Erythroblast (primary cell): ENCODE measurements at regions not wholly inside any gene's neighbourhood (a gene's known extent, or its start where the extent isn't known, plus 50 kb on each side); places are given as distances from the start of the nearest gene placed in this dataset.

Experiments used
- GATA1 ChIP-seq: IDR thresholded peaks from 2 replicates; pipeline ENCODE4 v1.6.1; 2011; ENCODE audit warnings: low read depth, mild to moderate bottlenecking, control low read depth, low read length, moderate library complexity
- POLR2A ChIP-seq: IDR thresholded peaks from 2 replicates; pipeline ENCODE4 v1.6.1; 2011; ENCODE audit warnings: mild to moderate bottlenecking, low read length

DNA sequence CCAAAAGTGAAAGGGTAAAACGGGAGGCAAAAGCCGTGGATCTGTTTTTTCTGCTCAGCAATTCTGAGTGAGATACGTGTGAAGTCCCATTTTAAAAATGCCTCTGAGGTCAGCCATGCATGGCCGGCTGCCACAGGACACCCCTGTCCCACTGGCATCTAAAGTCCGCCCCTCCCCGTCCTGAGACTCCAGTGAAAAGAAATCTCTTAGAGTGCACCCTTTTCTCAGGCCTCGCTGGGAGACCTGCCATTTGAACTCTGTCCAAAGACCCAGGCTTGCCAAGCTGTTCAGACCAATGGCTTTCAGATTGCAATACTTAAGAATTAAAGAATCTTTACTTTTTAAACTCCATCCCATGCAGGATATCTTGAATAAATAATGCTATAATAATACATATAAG is 61.0 kb upstream of the SLC24A5 start:
- TF ChIP-seq POLR2A (no peak), GATA1 (no peak)
